MM.1S (cell line): ENCODE measurements at regions not wholly inside any gene's neighbourhood (a gene's known extent, or its start where the extent isn't known, plus 50 kb on each side); places are given as distances from the start of the nearest gene placed in this dataset.

Experiments
- CTCF ChIP-seq: fragments of 300-600 bp; sonication (generic); IDR thresholded peaks from 2 replicates; pipeline ENCODE4 v1.5.1; 2016; ENCODE audit warnings: antibody characterized with exemption, low read length, mixed read lengths
- EZH2phosphoT487 ChIP-seq: fragments of 300-600 bp; sonication (generic); IDR thresholded peaks from 2 replicates; pipeline ENCODE4 v1.6.1; 2018; ENCODE audit warnings: antibody characterized with exemption, low read length

- no peak for TF ChIP-seq CTCF
- TF ChIP-seq EZH2phosphoT487 = no peak
Observed at GRCh38 chr13:53907891-53908290, 879.3 kb downstream of the OLFM4 start.
